ENCODE measurements at regions not wholly inside any gene's neighbourhood (a gene's known extent, or its start where the extent isn't known, plus 50 kb on each side); places are given as distances from the start of the nearest gene placed in this dataset.

- Histone ChIP-seq H3K27me3 (ENCODE audit: low read depth, low read length) (no peaks in the 10 kb centered on the region), H3K4me1 (ENCODE audit: control insufficient read depth in 1 of 2, insufficient read depth in 2 of 2, low read length in 2 of 2) (no peaks in the 10 kb centered on the region), H3K27ac (ENCODE audit: low read length) (no peak overlapping the region), H3K36me3 (ENCODE audit: control insufficient read depth in 1 of 2, insufficient read depth in 2 of 2, low read length in 2 of 2) (no peaks in the 10 kb centered on the region), H3K9me3 (ENCODE audit: control insufficient read depth in 1 of 2, low read length in 2 of 2) (no peaks in the 10 kb centered on the region), H3K4me3 (ENCODE audit: low read depth in 1 of 2, low read length in 2 of 2) (no peak overlapping the region)
These were observed 182.1 kb upstream of the ACTBL2 start for GRCh38 chr5:57664700-57665099.

- no peaks in the 10 kb centered on the region for H3K27me3 ChIP-seq (ENCODE audit: low read depth, low read length)
- H3K27ac ChIP-seq (ENCODE audit: low read length): no peak overlapping the region
- H3K4me3 ChIP-seq (ENCODE audit: low read depth in 1 of 2, low read length in 2 of 2): no peak overlapping the region
- H3K36me3 ChIP-seq (ENCODE audit: control insufficient read depth in 1 of 2, insufficient read depth in 2 of 2, low read length in 2 of 2): no peaks in the 10 kb centered on the region
- no peaks in the 10 kb centered on the region for H3K4me1 ChIP-seq (ENCODE audit: control insufficient read depth in 1 of 2, insufficient read depth in 2 of 2, low read length in 2 of 2)
- H3K9me3 ChIP-seq (ENCODE audit: control insufficient read depth in 1 of 2, low read length in 2 of 2): no peaks in the 10 kb centered on the region
These were observed 180.9 kb upstream of the ACTBL2 start for GRCh38 chr5:57663466-57663865.

GRCh38 chr5:57662991-57663390 lies 180.4 kb upstream of the ACTBL2 start:
- H3K36me3 ChIP-seq (ENCODE audit: control insufficient read depth in 1 of 2, insufficient read depth in 2 of 2, low read length in 2 of 2): no peaks in the 10 kb centered on the region
- H3K4me3 ChIP-seq (ENCODE audit: low read depth in 1 of 2, low read length in 2 of 2): no peak overlapping the region
- no peak overlapping the region for H3K27ac ChIP-seq (ENCODE audit: low read length)
- no peaks in the 10 kb centered on the region for H3K9me3 ChIP-seq (ENCODE audit: control insufficient read depth in 1 of 2, low read length in 2 of 2)
- H3K4me1 ChIP-seq (ENCODE audit: control insufficient read depth in 1 of 2, insufficient read depth in 2 of 2, low read length in 2 of 2): no peaks in the 10 kb centered on the region
- H3K27me3 ChIP-seq (ENCODE audit: low read depth, low read length): no peaks in the 10 kb centered on the region

- no peak overlapping the region for H3K27ac ChIP-seq (ENCODE audit: low read length)
- no peaks in the 10 kb centered on the region for H3K4me1 ChIP-seq (ENCODE audit: control insufficient read depth in 1 of 2, insufficient read depth in 2 of 2, low read length in 2 of 2)
- H3K9me3 ChIP-seq (ENCODE audit: control insufficient read depth in 1 of 2, low read length in 2 of 2): no peaks in the 10 kb centered on the region
- no peak overlapping the region for H3K4me3 ChIP-seq (ENCODE audit: low read depth in 1 of 2, low read length in 2 of 2)
- H3K27me3 ChIP-seq (ENCODE audit: low read depth, low read length): no peaks in the 10 kb centered on the region
- H3K36me3 ChIP-seq (ENCODE audit: control insufficient read depth in 1 of 2, insufficient read depth in 2 of 2, low read length in 2 of 2): no peaks in the 10 kb centered on the region
These were observed 177.3 kb upstream of the ACTBL2 start for GRCh38 chr5:57659886-57660285.

- Histone ChIP-seq H3K9me3 (ENCODE audit: control insufficient read depth in 1 of 2, low read length in 2 of 2) (no peaks in the 10 kb centered on the region), H3K36me3 (ENCODE audit: control insufficient read depth in 1 of 2, insufficient read depth in 2 of 2, low read length in 2 of 2) (no peaks in the 10 kb centered on the region), H3K27ac (ENCODE audit: low read length) (no peak overlapping the region), H3K4me3 (ENCODE audit: low read depth in 1 of 2, low read length in 2 of 2) (no peak overlapping the region), H3K27me3 (ENCODE audit: low read depth, low read length) (no peaks in the 10 kb centered on the region), H3K4me1 (ENCODE audit: control insufficient read depth in 1 of 2, insufficient read depth in 2 of 2, low read length in 2 of 2) (peaks cover 0 to 7% of the 10 kb centered on the region in 2 donors)
These were observed 175.4 kb upstream of the ACTBL2 start for GRCh38 chr5:57658018-57658417.

GRCh38 chr5:57655228-57655627 lies 172.6 kb upstream of the ACTBL2 start:
- no peaks in the 10 kb centered on the region for H3K36me3 ChIP-seq (ENCODE audit: control insufficient read depth in 1 of 2, insufficient read depth in 2 of 2, low read length in 2 of 2)
- H3K4me1 ChIP-seq (ENCODE audit: control insufficient read depth in 1 of 2, insufficient read depth in 2 of 2, low read length in 2 of 2): peaks cover 0 to 7% of the 10 kb centered on the region in 2 donors
- H3K27me3 ChIP-seq (ENCODE audit: low read depth, low read length): no peaks in the 10 kb centered on the region
- H3K27ac ChIP-seq (ENCODE audit: low read length): no peak overlapping the region
- no peaks in the 10 kb centered on the region for H3K9me3 ChIP-seq (ENCODE audit: control insufficient read depth in 1 of 2, low read length in 2 of 2)
- H3K4me3 ChIP-seq (ENCODE audit: low read depth in 1 of 2, low read length in 2 of 2): no peak overlapping the region

GRCh38 chr5:57653636-57654290 lies 171.2 kb upstream of the ACTBL2 start:
- Histone ChIP-seq H3K27me3 (ENCODE audit: low read depth, low read length) (no peaks in the 10 kb centered on the region), H3K4me3 (ENCODE audit: low read depth in 1 of 2, low read length in 2 of 2) (no peak overlapping the region), H3K9me3 (ENCODE audit: control insufficient read depth in 1 of 2, low read length in 2 of 2) (no peaks in the 10 kb centered on the region), H3K36me3 (ENCODE audit: control insufficient read depth in 1 of 2, insufficient read depth in 2 of 2, low read length in 2 of 2) (no peaks in the 10 kb centered on the region), H3K27ac (ENCODE audit: low read length) (no peak overlapping the region), H3K4me1 (ENCODE audit: control insufficient read depth in 1 of 2, insufficient read depth in 2 of 2, low read length in 2 of 2) (peaks cover 0 to 7% of the 10 kb centered on the region in 2 donors)

- Histone ChIP-seq H3K9me3 (ENCODE audit: control insufficient read depth in 1 of 2, low read length in 2 of 2) (peaks cover 0 to 3% of the 10 kb centered on the region in 2 donors), H3K4me1 (ENCODE audit: control insufficient read depth in 1 of 2, insufficient read depth in 2 of 2, low read length in 2 of 2) (peaks cover 0 to 7% of the 10 kb centered on the region in 2 donors), H3K4me3 (ENCODE audit: low read depth in 1 of 2, low read length in 2 of 2) (no peak overlapping the region), H3K36me3 (ENCODE audit: control insufficient read depth in 1 of 2, insufficient read depth in 2 of 2, low read length in 2 of 2) (no peaks in the 10 kb centered on the region), H3K27ac (ENCODE audit: low read length) (no peak overlapping the region), H3K27me3 (ENCODE audit: low read depth, low read length) (no peaks in the 10 kb centered on the region)
These were observed 168.5 kb upstream of the ACTBL2 start for GRCh38 chr5:57651127-57651526.

- H3K9me3 ChIP-seq (ENCODE audit: control insufficient read depth in 1 of 2, low read length in 2 of 2): peaks cover 0 to 3% of the 10 kb centered on the region in 2 donors
- no peaks in the 10 kb centered on the region for H3K27me3 ChIP-seq (ENCODE audit: low read depth, low read length)
- H3K4me3 ChIP-seq (ENCODE audit: low read depth in 1 of 2, low read length in 2 of 2): no peak overlapping the region
- no peaks in the 10 kb centered on the region for H3K36me3 ChIP-seq (ENCODE audit: control insufficient read depth in 1 of 2, insufficient read depth in 2 of 2, low read length in 2 of 2)
- no peak overlapping the region for H3K27ac ChIP-seq (ENCODE audit: low read length)
- peaks cover 0 to 7% of the 10 kb centered on the region in 2 donors for H3K4me1 ChIP-seq (ENCODE audit: control insufficient read depth in 1 of 2, insufficient read depth in 2 of 2, low read length in 2 of 2)
These were observed 167.9 kb upstream of the ACTBL2 start for GRCh38 chr5:57650360-57651069.

- Histone ChIP-seq H3K4me1 (ENCODE audit: control insufficient read depth in 1 of 2, insufficient read depth in 2 of 2, low read length in 2 of 2) (no peaks in the 10 kb centered on the region), H3K27me3 (ENCODE audit: low read depth, low read length) (no peaks in the 10 kb centered on the region), H3K27ac (ENCODE audit: low read length) (no peak overlapping the region), H3K36me3 (ENCODE audit: control insufficient read depth in 1 of 2, insufficient read depth in 2 of 2, low read length in 2 of 2) (no peaks in the 10 kb centered on the region), H3K4me3 (ENCODE audit: low read depth in 1 of 2, low read length in 2 of 2) (no peak overlapping the region), H3K9me3 (ENCODE audit: control insufficient read depth in 1 of 2, low read length in 2 of 2) (no peaks in the 10 kb centered on the region)
These were observed 160.1 kb upstream of the ACTBL2 start for GRCh38 chr5:57642698-57643097.

- Histone ChIP-seq H3K4me1 (ENCODE audit: control insufficient read depth in 1 of 2, insufficient read depth in 2 of 2, low read length in 2 of 2) (no peaks in the 10 kb centered on the region), H3K4me3 (ENCODE audit: low read depth in 1 of 2, low read length in 2 of 2) (no peak overlapping the region), H3K27me3 (ENCODE audit: low read depth, low read length) (no peaks in the 10 kb centered on the region), H3K9me3 (ENCODE audit: control insufficient read depth in 1 of 2, low read length in 2 of 2) (no peaks in the 10 kb centered on the region), H3K36me3 (ENCODE audit: control insufficient read depth in 1 of 2, insufficient read depth in 2 of 2, low read length in 2 of 2) (no peaks in the 10 kb centered on the region), H3K27ac (ENCODE audit: low read length) (no peak overlapping the region)
These were observed 159.5 kb upstream of the ACTBL2 start for GRCh38 chr5:57642066-57642465.
